Keratinocyte (primary cell): ENCODE measurements at regions not wholly inside any gene's neighbourhood (a gene's known extent, or its start where the extent isn't known, plus 50 kb on each side); places are given as distances from the start of the nearest gene placed in this dataset.

Experiments used
- DNase-seq: peaks from one replicate; pipeline ENCODE4 v3.0.0-alpha.2; 2011; ENCODE audit warnings: low read depth, missing footprints, low spot score
- FAIRE-seq: peaks from 2 replicates; lab custom pipeline; 2011; peaks lifted over from hg19 to GRCh38; lab: Jason Lieb, UNC
- H2AFZ ChIP-seq: 2 replicates; pipeline ENCODE4 v1.6.0; 2012; ENCODE audit warnings: low read length, control low read depth, inconsistent platforms; ENCODE audit not compliant: control insufficient read depth
- H3K27ac ChIP-seq: 2 replicates; pipeline ENCODE4 v1.5.1; 2011; ENCODE audit warnings: low read length; ENCODE audit not compliant: control insufficient read depth, insufficient read depth
- H3K27me3 ChIP-seq: 3 replicates; pipeline ENCODE4 v1.6.0; 2011; ENCODE audit warnings: low read length; ENCODE audit not compliant: control insufficient read depth, insufficient read depth; ENCODE audit errors: extremely low read depth
- H3K36me3 ChIP-seq, 2 experiments: 2 replicates in 1 of 2; 3 replicates in 1 of 2; pipeline ENCODE4 v1.5.1; 2011; ENCODE audit warnings: low read length in 2 of 2, mild to moderate bottlenecking in 1 of 2; ENCODE audit not compliant: control insufficient read depth in 2 of 2, insufficient read depth in 2 of 2; ENCODE audit errors: extremely low read depth in 1 of 2
- H3K4me1 ChIP-seq: 3 replicates; pipeline ENCODE4 v1.5.1; 2011; ENCODE audit warnings: low read length; ENCODE audit not compliant: control insufficient read depth, insufficient read depth; ENCODE audit errors: extremely low read depth
- H3K4me2 ChIP-seq: 3 replicates; pipeline ENCODE4 v1.6.0; 2011; ENCODE audit warnings: low read depth, low read length; ENCODE audit not compliant: control insufficient read depth, insufficient read depth; ENCODE audit errors: extremely low read depth
- H3K4me3 ChIP-seq, 3 experiments: fragments of 200-600 bp in 1 of 3; sonication (generic) in 1 of 3; 2 replicates in 2 of 3; 3 replicates in 1 of 3; pipeline ENCODE4 v1.5.1; 2011 to 2016; ENCODE audit warnings: low read length in 3 of 3, mild to moderate bottlenecking in 3 of 3, control low read depth in 2 of 3, inconsistent platforms in 1 of 3, low read depth in 1 of 3, mixed read lengths in 1 of 3, mixed run types in 1 of 3, moderate library complexity in 1 of 3; ENCODE audit not compliant: control insufficient read depth in 2 of 3, insufficient read depth in 2 of 3; ENCODE audit errors: extremely low read depth in 1 of 3
- H3K79me2 ChIP-seq: 2 replicates; pipeline ENCODE4 v1.6.0; 2012; ENCODE audit warnings: low read length; ENCODE audit not compliant: control insufficient read depth, insufficient read depth
- H3K9ac ChIP-seq: 3 replicates; pipeline ENCODE4 v1.6.0; 2011; ENCODE audit warnings: low read length; ENCODE audit not compliant: control insufficient read depth, insufficient read depth; ENCODE audit errors: extremely low read depth
- H3K9me1 ChIP-seq: 3 replicates; pipeline ENCODE4 v1.6.0; 2011; ENCODE audit warnings: low read length; ENCODE audit not compliant: control insufficient read depth, insufficient read depth; ENCODE audit errors: extremely low read depth
- H3K9me3 ChIP-seq: 2 replicates; pipeline ENCODE4 v1.5.1; 2012; ENCODE audit warnings: low read depth, low read length; ENCODE audit not compliant: control insufficient read depth
- H4K20me1 ChIP-seq: 3 replicates; pipeline ENCODE4 v1.6.0; 2011; ENCODE audit warnings: low read length; ENCODE audit not compliant: control insufficient read depth, insufficient read depth; ENCODE audit errors: extremely low read depth
- EZH2 ChIP-seq: IDR thresholded peaks from one replicate; pipeline ENCODE4 v1.6.1; 2012; ENCODE audit warnings: inconsistent platforms, mild to moderate bottlenecking, low read length, moderate library complexity
- dilution Hi-C: fragments of 300-500 bp; cut with MboI; formaldehyde crosslinking; loops from one replicate; pipeline ENCODE4 v1.7.0; 2020; ENCODE audit warnings: low sequenced_read_pairs; ENCODE audit not compliant: extremely low pct_ligation_motif_present
- TF ChIP-seq, protein P1 (sequence below), 3 experiments: IDR thresholded peaks in 1 of 3; conservative IDR thresholded peaks in 1 of 3; optimal IDR thresholded peaks in 1 of 3; 2 replicates in 2 of 3; 3 replicates in 1 of 3; pipeline versions ENCODE3 to v1.5.1; 2011; ENCODE audit warnings: low read length in 3 of 3, mild to moderate bottlenecking in 3 of 3, moderate library complexity in 2 of 3, control low read depth in 1 of 3, inconsistent platforms in 1 of 3; ENCODE audit not compliant: insufficient read depth in 2 of 3; ENCODE audit errors: extremely low read depth in 1 of 3

DNA sequence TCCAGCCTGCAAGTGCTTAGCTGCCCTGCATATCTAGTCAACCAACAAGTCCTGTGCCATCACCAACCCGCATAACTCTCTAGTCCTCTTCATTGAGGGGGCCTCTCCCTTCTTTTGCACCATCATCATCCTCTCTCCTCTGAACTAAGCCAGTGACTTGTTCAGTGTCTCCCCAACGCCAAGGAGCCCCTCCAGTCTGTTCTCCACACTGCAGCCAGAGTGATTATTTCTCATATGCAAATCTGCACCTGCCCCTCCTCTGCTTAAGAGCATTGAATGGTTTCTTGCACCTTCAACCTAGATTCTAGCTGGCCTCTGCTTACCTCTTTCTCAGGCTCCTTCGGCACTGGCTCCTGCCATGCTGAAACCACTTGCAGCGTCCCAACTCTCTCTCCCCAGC lies 141.8 kb downstream of the FAM161A start:
- H3K4me3 ChIP-seq, result no peak overlapping the region
- H3K4me1 ChIP-seq, result peaks cover 8% of the 10 kb centered on the region
- no peak overlapping the region for H2AFZ ChIP-seq
- no peaks in the 10 kb centered on the region for H3K9me1 ChIP-seq
- H3K9ac ChIP-seq, result no peak overlapping the region
- FAIRE-seq, result no peak
- no peaks in the 10 kb centered on the region for H3K79me2 ChIP-seq
- dilution Hi-C loops, result no loop called here
- no peaks in the 10 kb centered on the region for H3K27me3 ChIP-seq
- TF ChIP-seq, protein P1, sequence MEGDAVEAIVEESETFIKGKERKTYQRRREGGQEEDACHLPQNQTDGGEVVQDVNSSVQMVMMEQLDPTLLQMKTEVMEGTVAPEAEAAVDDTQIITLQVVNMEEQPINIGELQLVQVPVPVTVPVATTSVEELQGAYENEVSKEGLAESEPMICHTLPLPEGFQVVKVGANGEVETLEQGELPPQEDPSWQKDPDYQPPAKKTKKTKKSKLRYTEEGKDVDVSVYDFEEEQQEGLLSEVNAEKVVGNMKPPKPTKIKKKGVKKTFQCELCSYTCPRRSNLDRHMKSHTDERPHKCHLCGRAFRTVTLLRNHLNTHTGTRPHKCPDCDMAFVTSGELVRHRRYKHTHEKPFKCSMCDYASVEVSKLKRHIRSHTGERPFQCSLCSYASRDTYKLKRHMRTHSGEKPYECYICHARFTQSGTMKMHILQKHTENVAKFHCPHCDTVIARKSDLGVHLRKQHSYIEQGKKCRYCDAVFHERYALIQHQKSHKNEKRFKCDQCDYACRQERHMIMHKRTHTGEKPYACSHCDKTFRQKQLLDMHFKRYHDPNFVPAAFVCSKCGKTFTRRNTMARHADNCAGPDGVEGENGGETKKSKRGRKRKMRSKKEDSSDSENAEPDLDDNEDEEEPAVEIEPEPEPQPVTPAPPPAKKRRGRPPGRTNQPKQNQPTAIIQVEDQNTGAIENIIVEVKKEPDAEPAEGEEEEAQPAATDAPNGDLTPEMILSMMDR (optimal IDR thresholded peaks at IDR 0.05 in 1 of 3, IDR thresholded peaks at IDR 0.05 in 1 of 3, conservative IDR thresholded peaks at IDR 0.05 in 1 of 3; ENCODE audit: extremely low read depth in 1 of 3, insufficient read depth in 2 of 3, low read length in 3 of 3), result no peak
- TF ChIP-seq EZH2, result no peak
- H3K9me3 ChIP-seq, result no peaks in the 10 kb centered on the region
- H3K27ac ChIP-seq, result no peak overlapping the region
- no peak for DNase-seq
- no peaks in the 10 kb centered on the region for H3K36me3 ChIP-seq
- H4K20me1 ChIP-seq, result no peaks in the 10 kb centered on the region
- H3K4me2 ChIP-seq, result no peak overlapping the region

DNA sequence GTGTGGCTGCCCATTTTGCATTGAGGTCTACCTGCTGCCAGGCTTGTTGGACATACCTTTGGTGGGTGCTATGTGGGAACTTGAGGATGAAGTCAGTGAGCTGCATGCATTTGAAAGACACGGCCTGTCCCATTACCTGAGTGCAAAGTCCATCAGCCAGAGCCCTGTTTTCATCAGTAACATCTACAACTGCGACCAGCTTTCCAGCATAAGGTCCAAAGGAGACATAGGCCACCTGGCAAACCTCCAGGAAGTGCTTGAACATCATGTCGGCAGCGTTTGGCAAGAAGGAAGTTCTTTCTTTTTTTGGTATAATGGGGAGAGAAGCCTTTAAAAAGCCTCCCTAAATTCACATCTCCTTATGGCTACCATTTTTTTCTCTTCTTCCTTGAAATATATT lies 143.1 kb downstream of the FAM161A start:
- Histone ChIP-seq H3K9ac (no peak overlapping the region), H3K79me2 (no peaks in the 10 kb centered on the region), H2AFZ (no peak overlapping the region), H3K27me3 (no peaks in the 10 kb centered on the region), H3K9me1 (no peaks in the 10 kb centered on the region), H3K36me3 (no peaks in the 10 kb centered on the region), H3K9me3 (no peaks in the 10 kb centered on the region), H3K4me2 (no peak overlapping the region), H4K20me1 (no peaks in the 10 kb centered on the region), H3K27ac (no peak overlapping the region), H3K4me1 (peaks cover 8% of the 10 kb centered on the region), H3K4me3 (no peak overlapping the region)
- no peak for TF ChIP-seq EZH2
- TF ChIP-seq, protein P1 (optimal IDR thresholded peaks at IDR 0.05 in 1 of 3, IDR thresholded peaks at IDR 0.05 in 1 of 3, conservative IDR thresholded peaks at IDR 0.05 in 1 of 3; ENCODE audit: extremely low read depth in 1 of 3, insufficient read depth in 2 of 3, low read length in 3 of 3), result no peak
- no peak for FAIRE-seq
- DNase-seq, result no peak
- dilution Hi-C loops, result no loop called here
